HG03159 (cell line): ENCODE measurements at regions not wholly inside any gene's neighbourhood (a gene's known extent, or its start where the extent isn't known, plus 50 kb on each side); places are given as distances from the start of the nearest gene placed in this dataset.

Source experiments
- ATAC-seq: cut with Tn5 transposase; IDR thresholded peaks from one replicate; pipeline ENCODE4 v1.9.1; 2021; ENCODE audit warnings: mild to moderate bottlenecking, moderate library complexity; ENCODE audit not compliant: unreplicated experiment

DNA sequence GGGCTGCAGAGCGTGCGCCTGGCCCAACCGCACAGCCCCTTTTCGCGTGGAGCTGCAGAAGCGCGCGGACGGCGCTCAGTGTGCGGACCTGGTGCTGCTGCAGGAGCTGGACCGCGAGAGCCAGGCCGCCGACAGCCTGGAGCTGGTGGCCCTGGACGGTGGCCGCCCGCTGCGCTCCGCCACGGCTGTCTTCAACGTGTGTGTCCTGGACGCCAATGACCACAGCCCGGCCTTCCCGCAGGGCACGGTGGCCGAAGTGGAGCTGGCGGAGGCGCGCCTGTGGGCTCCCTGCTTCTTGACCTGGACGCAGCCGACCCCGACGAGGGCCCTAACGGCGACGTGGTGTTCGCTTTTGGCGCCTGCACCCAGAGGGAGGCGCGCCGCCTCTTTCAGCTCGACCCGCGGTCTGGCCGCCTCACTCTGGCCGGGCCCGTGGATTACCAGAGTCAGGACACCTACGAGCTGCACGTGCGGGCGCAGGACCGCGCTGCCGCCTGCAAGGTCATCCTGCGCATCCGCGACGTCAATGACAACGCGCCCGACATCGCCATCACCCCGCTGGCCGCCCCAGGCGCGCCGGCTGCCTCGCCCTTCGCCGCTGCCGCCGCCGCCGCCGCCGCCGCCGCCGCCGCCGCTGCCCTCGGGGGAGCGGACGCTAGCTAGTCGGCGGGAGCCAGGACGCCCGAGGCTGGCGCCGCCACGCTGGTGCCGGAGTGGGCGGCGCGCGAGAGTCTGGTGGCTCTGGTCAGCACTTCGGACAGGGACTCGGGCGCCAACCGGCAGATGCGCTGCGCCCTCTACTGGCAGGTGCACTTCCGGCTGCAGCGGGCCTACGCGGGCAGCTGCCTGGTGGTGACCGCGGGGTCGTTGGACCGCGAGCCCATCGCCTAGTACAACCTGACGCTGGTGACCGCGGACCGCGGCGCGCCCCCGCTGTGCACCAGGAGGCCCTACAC, 172.2 kb downstream of the OLFM4 start:
- no peak for ATAC-seq

DNA sequence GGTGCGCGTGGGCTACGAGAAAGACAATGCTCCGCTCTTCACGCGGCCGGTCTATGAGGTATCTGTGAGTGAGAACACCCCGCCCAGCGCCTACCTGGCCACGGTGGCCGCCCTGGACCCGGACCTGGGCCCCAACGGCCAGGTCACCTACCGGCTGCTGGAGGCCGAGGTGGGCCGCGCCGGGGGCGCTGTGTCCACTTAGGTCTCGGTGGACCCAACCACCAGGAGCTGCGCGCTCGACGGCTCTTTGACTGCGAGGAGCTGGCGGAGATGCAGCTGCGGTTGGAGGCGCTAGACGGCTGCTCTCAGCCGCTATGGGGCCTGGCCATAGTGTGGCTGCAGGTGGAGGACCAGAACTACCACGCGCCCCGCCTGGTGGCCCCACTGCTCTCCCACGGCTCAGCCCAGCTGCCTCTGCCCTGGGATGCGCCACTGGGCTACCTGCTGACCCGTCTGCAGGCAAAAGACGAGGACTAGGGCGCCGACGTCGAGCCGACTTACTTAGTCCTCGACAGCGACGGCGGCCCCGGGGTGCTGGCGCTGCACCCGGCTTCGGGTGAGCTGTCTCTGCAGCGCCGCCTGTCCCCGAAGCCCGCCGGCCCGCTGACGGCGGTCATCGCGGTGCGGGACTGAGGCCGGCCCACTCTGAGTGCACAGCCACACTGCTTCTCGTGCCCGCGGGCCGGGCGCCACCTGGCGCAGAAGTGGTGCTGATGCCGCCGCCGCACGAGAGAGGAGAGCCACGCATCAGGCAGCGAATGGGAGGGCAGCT, 173.0 kb downstream of the OLFM4 start:
- ATAC-seq, result no peak

DNA sequence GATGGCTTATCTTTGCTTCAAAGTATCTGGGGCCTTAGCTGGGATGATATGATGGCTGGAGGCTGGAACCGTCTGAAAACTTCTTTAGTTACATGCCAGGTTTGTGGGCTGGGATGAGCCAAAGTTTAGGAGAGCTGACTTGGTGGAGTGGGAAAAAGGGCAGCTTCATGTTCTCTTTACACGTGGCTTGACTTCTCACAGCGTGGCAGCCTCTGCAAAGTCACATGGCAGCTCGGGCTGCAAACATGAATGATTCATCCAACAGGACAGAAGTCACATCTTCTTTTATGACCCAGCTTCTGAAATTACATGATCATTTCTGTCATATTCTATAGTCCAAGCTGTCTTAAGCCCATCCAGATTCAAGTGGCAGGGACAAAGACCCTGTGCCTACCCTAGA, 176.0 kb downstream of the OLFM4 start:
- no peak for ATAC-seq

DNA sequence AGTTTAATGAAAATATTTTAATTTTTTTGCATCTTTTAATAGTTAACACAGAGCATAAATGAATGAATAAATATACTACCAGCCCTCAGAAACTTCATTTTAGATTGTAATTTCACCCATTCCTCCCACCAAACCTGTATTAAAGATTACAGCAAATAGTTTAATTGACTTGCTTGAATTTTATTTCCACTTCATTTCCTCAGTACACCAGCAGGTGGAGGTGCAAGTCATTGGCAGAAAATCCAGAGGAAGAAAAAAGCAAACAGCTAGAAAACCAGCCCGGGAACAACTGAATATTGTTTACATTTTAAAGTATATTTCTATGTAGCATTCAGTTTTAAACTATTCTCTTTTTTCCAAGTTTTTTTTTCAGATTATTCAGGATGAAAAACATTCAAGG, 177.8 kb downstream of the OLFM4 start:
- no peak for ATAC-seq

DNA sequence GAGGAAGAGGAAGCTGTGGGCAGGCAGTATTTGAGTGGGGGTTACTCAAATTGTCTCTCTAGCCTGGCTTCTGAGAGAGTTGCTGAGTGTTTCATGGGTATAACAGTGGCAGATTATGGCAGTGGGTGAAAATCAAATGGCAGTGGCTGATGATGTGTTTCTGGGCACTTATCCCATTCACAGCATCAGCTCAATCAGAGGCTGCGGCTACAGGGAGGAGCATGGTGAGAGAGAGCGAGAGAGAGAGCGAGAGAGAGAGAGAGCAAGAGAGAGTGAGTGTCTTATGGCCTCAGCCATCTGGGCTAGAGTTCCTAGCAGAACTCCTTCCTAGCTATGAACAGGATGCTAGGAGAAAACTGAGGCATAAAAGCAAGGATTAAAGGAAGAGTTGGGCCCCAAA, 178.9 kb downstream of the OLFM4 start:
- no peak for ATAC-seq

DNA sequence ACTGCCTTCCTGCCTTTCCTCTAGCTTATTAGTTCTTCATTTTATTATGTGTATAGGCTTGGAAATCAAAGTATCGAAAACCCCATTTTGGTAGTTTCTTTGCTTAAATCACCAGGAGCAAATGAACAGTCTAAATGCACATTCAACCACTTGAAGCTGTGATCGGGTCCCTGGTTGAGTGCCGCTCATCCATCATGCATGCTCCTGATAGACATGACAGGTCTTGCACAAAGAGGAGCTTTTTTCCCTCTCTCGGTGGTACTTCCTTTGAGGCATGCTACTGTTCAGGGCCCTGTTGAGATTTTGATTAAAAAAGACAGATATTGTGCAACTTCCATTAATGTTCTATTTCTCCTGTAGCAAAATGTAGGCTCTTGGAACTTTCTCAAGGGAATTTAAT, 185.8 kb downstream of the OLFM4 start:
- ATAC-seq, result no peak

DNA sequence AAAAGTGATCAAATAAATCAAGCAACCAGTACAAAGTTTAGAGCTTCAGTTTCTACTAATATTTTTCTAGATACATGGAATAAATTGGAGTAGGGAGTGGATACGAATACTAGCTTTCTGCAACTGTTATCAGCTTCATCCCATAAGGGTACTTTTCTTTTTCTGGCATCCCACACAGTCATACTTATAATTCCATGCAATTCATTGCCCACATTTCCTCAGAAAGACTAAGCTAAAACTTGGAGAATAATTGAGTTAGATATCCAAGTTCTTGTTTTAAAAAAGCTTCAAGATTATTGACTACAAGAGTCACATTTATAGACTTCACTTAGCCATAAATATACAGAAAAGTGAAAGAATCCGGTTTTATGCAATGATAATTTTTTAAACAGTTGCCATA, 186.9 kb downstream of the OLFM4 start:
- ATAC-seq, result no peak

DNA sequence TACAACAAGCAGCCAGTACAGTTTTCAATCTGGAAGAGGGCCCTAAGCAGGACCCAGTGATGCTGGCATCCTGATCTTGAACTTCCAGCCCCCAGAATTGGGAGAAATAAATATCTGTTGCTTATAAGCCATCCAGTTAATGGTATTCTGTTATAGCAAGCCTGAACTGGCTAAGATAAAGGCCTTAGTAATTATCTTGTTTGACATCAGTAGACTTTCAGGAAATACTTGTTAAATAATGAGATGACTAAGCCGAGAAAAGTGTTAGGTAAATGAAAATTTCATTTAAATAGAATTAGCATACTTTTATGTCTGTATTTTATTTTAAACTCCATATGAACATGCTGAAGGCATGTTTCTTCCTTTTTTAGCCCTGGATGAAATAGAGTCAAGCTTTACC, 188.2 kb downstream of the OLFM4 start:
- no peak for ATAC-seq

DNA sequence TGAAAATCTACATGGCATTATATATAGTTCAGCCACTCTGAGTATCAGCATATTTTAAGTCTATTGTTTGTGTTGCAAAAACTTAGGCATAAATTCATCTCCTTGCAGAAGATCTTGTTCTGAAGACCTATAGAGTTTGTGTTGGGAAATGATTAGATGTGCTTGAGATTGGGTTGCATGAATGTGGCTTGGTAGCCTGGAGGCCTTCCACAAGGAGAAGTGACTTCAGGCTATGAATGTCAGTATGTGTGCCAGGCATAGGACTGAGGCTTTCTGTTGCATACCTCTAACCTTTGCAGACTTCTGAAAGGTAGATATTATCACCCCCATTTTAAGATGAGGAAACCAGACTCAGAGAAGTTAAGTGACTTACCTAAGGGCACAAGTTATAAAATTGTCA, 188.6 kb downstream of the OLFM4 start:
- ATAC-seq, result no peak

DNA sequence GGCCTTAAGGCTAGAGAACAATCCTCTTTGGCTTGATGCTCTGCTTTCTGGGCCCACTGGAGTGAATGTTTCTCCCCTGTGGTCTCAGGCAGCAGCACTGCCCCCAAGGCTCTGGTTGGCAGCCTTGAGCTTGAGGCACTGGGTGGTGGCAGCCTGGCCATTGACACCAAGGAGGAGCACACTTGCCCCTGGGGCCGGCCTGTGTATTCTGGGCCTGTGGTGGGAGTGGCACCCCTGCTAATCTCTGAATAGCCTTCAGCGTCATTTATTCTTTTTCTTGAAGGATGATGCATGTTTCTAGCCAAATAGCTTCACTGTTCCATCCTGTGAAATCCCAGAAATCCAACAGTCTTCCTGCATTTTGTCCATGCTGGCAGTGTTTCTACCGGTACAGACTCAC, 191.4 kb downstream of the OLFM4 start:
- ATAC-seq, result no peak

DNA sequence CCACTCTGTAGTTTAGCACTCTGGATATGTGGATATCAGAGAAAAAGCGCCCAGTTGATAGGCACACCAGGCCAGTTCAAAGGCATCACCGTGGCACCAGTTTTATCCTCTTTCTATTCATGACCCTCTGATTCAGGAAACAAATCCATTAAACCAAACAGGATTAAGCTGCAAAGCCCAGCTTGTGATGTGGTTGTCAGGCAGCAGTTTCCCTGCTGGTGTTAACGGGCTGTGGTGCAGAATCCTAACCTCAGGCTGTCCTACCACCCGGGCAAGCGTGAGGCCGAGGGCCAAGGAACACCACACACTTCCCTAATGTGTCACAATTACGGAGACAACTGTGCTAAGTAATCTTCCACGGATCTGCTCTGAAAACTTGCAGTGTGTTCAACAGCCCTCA, 209.1 kb downstream of the OLFM4 start:
- no peak for ATAC-seq

DNA sequence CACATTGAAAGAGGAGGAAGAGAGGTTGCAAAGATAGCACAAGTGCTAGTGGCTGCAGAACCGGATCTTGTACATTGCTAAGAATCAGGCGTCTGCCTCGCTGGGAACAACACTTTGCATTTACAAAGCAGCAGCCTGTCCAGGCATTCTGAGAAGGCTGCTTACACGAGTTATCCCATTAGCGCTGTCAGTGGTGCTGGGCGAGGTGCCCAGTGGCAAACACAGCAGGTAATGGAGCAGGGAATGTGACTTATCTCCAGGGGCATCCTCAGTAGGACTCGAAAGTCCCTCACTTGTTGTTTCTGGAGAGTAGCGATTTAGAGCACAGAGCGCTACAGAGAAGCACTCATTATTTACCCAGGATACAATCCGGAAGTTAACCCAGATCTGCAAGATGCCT, 209.6 kb downstream of the OLFM4 start:
- ATAC-seq, result no peak

DNA sequence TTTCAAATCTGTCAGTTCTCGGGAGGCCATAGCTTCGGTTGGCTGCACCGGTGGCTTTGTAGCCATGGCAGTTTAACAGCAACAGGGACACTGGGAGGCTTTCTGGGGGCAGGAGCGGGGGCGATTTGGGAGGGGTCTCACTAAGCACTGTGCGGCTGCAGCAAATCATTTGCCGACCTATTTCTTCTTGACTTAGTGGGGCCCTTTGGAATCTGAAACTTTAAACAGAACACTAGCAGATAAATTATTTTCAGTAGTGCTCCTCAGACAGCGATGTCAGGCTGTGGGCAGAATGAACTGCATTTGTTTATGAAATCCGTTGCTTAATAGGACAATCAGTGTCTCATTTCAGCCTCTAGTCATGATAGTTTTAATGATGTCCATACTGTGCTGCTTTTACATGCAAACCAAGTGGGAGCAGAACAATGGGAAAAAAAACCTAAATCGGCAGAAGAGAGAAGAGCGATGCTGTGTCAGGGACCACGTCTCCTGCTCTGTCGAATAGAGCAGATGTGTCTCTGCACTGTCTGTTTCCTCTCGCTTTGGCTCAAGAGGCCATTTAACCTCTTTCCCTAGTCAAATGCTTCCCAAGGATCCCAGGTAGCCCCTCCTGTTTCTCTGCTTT, 211.9 kb downstream of the OLFM4 start:
- ATAC-seq, result no peak

DNA sequence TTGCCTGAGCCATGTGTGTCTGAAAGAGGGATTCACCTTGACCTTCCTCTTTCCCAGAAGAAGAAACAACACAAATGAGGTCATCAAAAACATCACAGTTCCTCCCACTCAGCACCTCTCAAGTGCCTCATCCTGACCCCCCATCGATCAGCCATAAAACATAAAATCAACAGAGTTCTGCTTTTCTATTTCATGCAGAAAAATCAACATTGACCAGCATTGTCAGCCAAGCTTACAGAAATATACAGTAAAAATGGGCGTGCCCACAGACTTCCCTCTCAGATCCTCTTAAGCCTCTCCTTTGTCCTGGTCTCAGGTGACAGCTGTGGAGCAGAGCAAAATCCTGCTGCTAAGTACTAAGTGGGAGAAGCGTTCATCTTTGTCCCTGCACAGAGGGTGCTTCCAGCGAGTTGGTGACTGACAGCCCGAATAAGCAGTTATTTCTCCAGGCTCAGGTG, 213.3 kb downstream of the OLFM4 start:
- no peak for ATAC-seq

DNA sequence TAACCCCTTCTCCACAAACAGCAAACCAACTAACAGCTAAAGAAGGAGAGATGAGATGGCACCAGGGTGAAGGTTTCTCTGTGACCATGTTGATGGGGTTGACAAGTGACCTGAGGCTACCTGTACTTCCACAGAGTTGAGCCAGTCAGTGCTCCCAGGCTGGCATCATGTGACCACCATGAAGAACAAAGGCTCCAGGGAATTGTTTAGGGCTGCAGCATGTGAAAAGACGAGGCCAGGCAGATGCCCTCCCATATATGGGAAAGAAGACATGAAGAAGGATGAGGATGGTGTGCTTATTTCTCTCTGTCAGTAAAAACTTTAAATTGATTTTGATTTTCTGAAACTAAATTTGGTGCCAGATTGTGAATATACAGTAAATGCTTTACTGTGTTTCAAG, 220.6 kb downstream of the OLFM4 start:
- ATAC-seq, result no peak

DNA sequence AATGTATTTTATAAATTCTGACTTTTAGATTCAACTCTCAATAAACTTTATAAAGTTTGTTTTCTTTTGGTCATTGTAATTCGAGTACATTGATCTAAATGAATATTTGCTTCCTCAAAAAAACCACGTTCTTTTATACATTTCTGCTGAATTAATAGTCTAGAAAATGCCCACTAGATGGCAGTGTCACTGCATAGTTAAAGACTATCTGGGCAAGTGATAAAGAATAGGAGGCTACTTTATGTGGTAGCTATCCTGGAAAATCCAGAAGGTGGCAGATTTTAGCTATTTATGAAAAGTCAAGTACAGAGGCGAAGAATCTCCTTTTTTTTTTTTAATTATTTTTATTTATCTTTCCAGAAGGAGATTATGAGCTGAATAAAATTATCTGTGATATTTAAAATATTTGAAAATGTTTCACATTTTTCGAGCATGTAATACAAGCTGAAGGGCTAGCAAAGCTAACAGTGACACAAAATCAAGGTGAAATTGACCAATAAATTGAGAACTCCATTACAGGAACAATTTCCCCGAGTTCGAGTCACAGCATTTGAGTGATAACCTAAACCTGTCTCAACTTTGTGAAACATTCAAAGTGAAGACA, 221.8 kb downstream of the OLFM4 start:
- peak; percentile 91 for ATAC-seq

DNA sequence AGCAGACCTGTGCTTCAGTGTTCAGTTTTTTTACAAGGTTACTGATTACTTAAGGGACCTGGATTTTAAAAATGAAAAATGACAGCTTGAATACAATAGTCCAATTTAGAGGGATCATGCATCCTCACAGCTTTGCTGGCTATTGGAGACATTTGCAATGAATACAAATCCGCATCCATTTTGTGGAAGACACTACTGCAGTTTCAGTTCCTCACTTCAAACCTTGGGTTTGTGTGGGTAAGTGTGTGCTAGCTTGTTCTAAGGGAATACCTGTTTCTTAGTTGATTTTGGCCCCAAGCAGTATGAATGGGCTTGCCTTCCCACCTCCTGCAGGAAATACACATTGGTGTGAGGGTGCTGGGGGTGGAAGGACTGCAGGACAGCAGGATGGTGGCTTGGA, 222.4 kb downstream of the OLFM4 start:
- no peak for ATAC-seq

DNA sequence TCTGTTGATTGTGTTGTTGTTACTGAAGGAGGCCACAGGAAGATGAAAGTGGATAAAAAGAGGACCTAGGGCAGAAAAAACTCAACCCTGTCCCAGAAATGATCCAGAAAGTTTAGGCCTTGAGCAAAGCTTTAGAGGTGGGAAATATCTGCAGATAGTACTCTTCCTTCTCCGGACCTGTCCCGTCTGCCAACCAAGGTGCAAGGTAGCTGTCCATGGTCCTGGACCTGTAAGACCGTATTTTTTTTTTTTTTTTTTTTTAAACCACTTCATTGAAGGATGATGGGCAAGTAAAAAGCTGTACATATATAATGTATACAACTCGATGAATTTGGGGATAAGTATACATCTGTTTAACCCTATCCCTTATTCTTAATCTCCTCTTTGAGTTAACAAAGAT, 225.9 kb downstream of the OLFM4 start:
- no peak for ATAC-seq

DNA sequence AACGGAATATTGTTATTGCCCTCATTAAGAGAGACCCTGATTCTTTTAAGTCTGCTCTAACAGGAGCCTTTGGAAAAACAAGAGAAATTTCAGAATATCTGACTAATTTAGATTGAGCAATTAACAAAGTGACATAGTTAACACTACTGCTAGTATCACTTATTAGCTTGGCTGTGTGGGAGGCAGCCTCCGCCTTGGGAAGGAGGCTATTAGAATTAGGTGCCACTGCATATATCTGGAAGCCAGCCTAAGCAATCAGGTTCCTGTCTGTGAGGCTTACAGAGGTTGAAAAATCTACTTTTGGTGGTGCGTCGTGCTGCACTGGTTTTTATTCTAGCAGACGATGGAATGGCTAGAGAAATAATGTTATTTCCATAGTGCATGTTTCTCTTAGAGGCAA, 227.2 kb downstream of the OLFM4 start:
- no peak for ATAC-seq

DNA sequence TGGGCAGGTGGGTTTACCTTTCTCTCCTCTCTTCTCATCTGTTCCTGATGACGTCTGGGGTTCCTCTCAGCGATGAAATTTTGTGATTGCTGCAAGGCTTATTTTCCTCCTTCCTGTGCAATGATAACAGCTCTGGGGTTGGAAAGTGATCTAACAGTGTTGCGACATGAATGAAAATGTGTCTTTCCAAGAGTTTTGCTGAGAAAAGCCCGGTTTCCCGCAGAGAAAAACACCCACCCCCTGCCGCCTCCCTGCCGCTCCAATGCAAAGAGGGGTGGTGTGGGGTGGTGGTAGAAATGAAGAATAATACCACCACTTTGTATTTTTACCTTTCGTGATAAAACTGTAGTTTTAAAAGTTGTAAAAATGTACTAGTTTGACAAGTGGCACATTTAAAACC, 232.0 kb downstream of the OLFM4 start:
- no peak for ATAC-seq

DNA sequence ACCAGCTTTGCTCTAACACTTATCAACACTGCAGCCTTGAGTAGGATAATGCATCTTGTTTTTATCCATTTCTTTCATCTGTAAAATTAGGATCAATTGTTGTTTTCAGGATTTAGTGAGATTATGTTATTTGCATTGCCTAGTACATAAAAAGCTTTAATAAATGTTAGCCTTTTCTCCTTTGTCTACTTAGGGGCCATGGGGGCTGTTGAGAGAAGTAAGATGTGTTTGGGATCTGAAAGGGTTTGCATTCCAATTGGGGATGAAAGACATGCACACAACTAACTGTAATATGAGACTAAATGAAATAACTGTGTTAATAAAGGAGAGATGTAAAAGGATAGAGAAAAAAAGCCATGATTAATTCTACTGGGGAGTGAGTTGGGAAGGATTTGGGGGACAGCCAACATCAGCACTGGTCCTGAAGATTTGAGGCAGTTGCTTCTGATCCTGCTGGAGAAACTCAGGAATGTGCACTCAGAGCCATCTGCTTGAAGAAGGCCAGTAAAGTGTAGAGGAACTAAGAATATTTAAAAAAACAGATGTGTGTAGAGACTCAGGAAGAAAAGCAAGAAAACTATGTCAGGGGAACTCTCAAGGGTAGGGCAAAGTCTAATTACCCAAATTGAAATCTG, 236.3 kb downstream of the OLFM4 start:
- no peak for ATAC-seq
